Neural progenitor cell (in vitro differentiated cells): ENCODE measurements at regions not wholly inside any gene's neighbourhood (a gene's known extent, or its start where the extent isn't known, plus 50 kb on each side); places are given as distances from the start of the nearest gene placed in this dataset.

ENCODE experiments used
- DNase-seq: peaks from one replicate; pipeline ENCODE4 v3.0.0-alpha.2; 2016; ENCODE audit warnings: low spot score
- H2AFZ ChIP-seq: fragments of 200-600 bp; sonication (generic); replicated peaks from 2 replicates; pipeline ENCODE4 v1.6.1; 2016; ENCODE audit warnings: antibody characterized with exemption
- H3F3A ChIP-seq: fragments of 200-600 bp; sonication (generic); 2 replicates; pipeline ENCODE4 v1.6.1; 2016; ENCODE audit warnings: antibody characterized with exemption, low read depth
- H3K27ac ChIP-seq: fragments of 200-600 bp; sonication (generic); 2 replicates; pipeline ENCODE4 v1.5.1; 2016; ENCODE audit warnings: mild to moderate bottlenecking
- H3K27me3 ChIP-seq: fragments of 200-600 bp; sonication (generic); 2 replicates; pipeline ENCODE4 v1.6.1; 2016; ENCODE audit warnings: mild to moderate bottlenecking, moderate library complexity
- H3K36me3 ChIP-seq: fragments of 200-600 bp; sonication (generic); 2 replicates; pipeline ENCODE4 v1.5.1; 2016
- H3K4me1 ChIP-seq: fragments of 200-600 bp; sonication (generic); 2 replicates; pipeline ENCODE4 v1.6.1; 2016; ENCODE audit warnings: mixed run types
- H3K4me2 ChIP-seq: fragments of 200-600 bp; sonication (generic); 2 replicates; pipeline ENCODE4 v1.6.1; 2016
- H3K4me3 ChIP-seq: fragments of 200-600 bp; sonication (generic); 2 replicates; pipeline ENCODE4 v1.5.1; 2016
- H3K79me2 ChIP-seq: fragments of 200-600 bp; sonication (generic); 2 replicates; pipeline ENCODE4 v1.6.1; 2016; ENCODE audit warnings: low read depth
- H3K9ac ChIP-seq: fragments of 200-600 bp; sonication (generic); 2 replicates; pipeline ENCODE4 v1.6.1; 2016
- H3K9me3 ChIP-seq: fragments of 200-600 bp; sonication (generic); 2 replicates; pipeline ENCODE4 v1.5.1; 2016; ENCODE audit warnings: low read depth
- H4K20me1 ChIP-seq: fragments of 200-600 bp; sonication (generic); 2 replicates; pipeline ENCODE4 v1.6.1; 2016; ENCODE audit warnings: low read depth
- H3K27ac Mint-ChIP-seq: 3 replicates; pipeline ENCODE4 v1.8.0; 2021; ENCODE audit warnings: mixed read lengths
- H3K27me3 Mint-ChIP-seq: 2 replicates; pipeline ENCODE4 v1.8.0; 2022; ENCODE audit warnings: low read depth, mild to moderate bottlenecking, inconsistent platforms, moderate library complexity, mixed read lengths; ENCODE audit not compliant: insufficient read depth
- H3K36me3 Mint-ChIP-seq: 3 replicates; pipeline ENCODE4 v1.8.0; 2021; ENCODE audit warnings: mixed read lengths
- H3K4me1 Mint-ChIP-seq: 3 replicates; pipeline ENCODE4 v1.8.0; 2021; ENCODE audit warnings: mixed read lengths
- H3K4me3 Mint-ChIP-seq: 3 replicates; pipeline ENCODE4 v1.8.0; 2021; ENCODE audit warnings: mild to moderate bottlenecking, moderate library complexity, mixed read lengths
- H3K9me3 Mint-ChIP-seq: 3 replicates; pipeline ENCODE4 v1.8.0; 2020; ENCODE audit warnings: mixed read lengths
- CTCF ChIP-seq: fragments of 200-600 bp; sonication (generic); IDR thresholded peaks from 2 replicates; pipeline ENCODE4 v1.5.1; 2017; ENCODE audit warnings: antibody characterized with exemption, mild to moderate bottlenecking
- EZH2 ChIP-seq: fragments of 200-600 bp; sonication (generic); IDR thresholded peaks from 2 replicates; pipeline ENCODE4 v1.6.1; 2017; ENCODE audit warnings: antibody characterized with exemption, mild to moderate bottlenecking, moderate library complexity
- EZH2phosphoT487 ChIP-seq: fragments of 200-600 bp; sonication (generic); IDR thresholded peaks from 2 replicates; pipeline ENCODE4 v1.6.1; 2017; ENCODE audit warnings: antibody characterized with exemption

- Mint-ChIP-seq H3K27me3 (peaks cover 2% of the 10 kb centered on the region), H3K4me3 (no peak overlapping the region), H3K27ac (no peak overlapping the region), H3K9me3 (peaks cover 6% of the 10 kb centered on the region), H3K36me3 (no peaks in the 10 kb centered on the region), H3K4me1 (no peaks in the 10 kb centered on the region)
- Histone ChIP-seq H2AFZ (no peak overlapping the region), H3K27me3 (no peaks in the 10 kb centered on the region), H3F3A (peaks cover 5% of the 10 kb centered on the region), H3K27ac (no peak overlapping the region), H3K4me3 (no peak overlapping the region), H3K9ac (no peak overlapping the region), H3K4me2 (no peak overlapping the region), H3K9me3 (no peaks in the 10 kb centered on the region), H4K20me1 (no peaks in the 10 kb centered on the region), H3K79me2 (no peaks in the 10 kb centered on the region), H3K36me3 (no peaks in the 10 kb centered on the region), H3K4me1 (peaks cover 14% of the 10 kb centered on the region)
- TF ChIP-seq EZH2phosphoT487 (no peak), EZH2 (no peak), CTCF (no peak)
- DNase-seq, result peak; percentile 62
Observed at GRCh38 chr3:81095956-81096355, 665.5 kb downstream of the GBE1 start.

- Mint-ChIP-seq H3K36me3 (no peaks in the 10 kb centered on the region), H3K27ac (no peak overlapping the region), H3K4me1 (no peaks in the 10 kb centered on the region), H3K27me3 (peaks cover 2% of the 10 kb centered on the region), H3K4me3 (no peak overlapping the region), H3K9me3 (peaks cover 9% of the 10 kb centered on the region)
- no peaks in the 10 kb centered on the region for H3K79me2 ChIP-seq
- no peak overlapping the region for H3K27ac ChIP-seq
- H3K36me3 ChIP-seq, result no peaks in the 10 kb centered on the region
- H3K9ac ChIP-seq, result no peak overlapping the region
- no peaks in the 10 kb centered on the region for H3K9me3 ChIP-seq
- H3K4me3 ChIP-seq, result no peak overlapping the region
- H3K4me2 ChIP-seq, result no peak overlapping the region
- peaks cover 14% of the 10 kb centered on the region for H3K4me1 ChIP-seq
- H2AFZ ChIP-seq, result no peak overlapping the region
- H4K20me1 ChIP-seq, result no peaks in the 10 kb centered on the region
- peaks cover 5% of the 10 kb centered on the region for H3F3A ChIP-seq
- TF ChIP-seq EZH2phosphoT487 (no peak), CTCF (no peak), EZH2 (no peak)
- no peak for DNase-seq
- H3K27me3 ChIP-seq, result no peaks in the 10 kb centered on the region
Observed at GRCh38 chr3:81094986-81095385, 666.5 kb downstream of the GBE1 start.

GRCh38 chr3:81087607-81088006 lies 673.8 kb downstream of the GBE1 start:
- no peak for TF ChIP-seq EZH2phosphoT487

GRCh38 chr3:81086348-81086747 lies 675.1 kb downstream of the GBE1 start:
- Histone ChIP-seq H3K4me1 (no peaks in the 10 kb centered on the region), H3F3A (no peaks in the 10 kb centered on the region), H3K9ac (no peak overlapping the region), H3K79me2 (no peaks in the 10 kb centered on the region), H2AFZ (no peak overlapping the region), H3K27me3 (no peaks in the 10 kb centered on the region), H3K4me3 (no peak overlapping the region), H3K36me3 (no peaks in the 10 kb centered on the region), H4K20me1 (no peaks in the 10 kb centered on the region), H3K27ac (no peak overlapping the region), H3K9me3 (no peaks in the 10 kb centered on the region), H3K4me2 (no peak overlapping the region)
- TF ChIP-seq CTCF (no peak), EZH2phosphoT487 (no peak), EZH2 (no peak)
- no peak for DNase-seq
- Mint-ChIP-seq H3K4me1 (no peaks in the 10 kb centered on the region), H3K36me3 (no peaks in the 10 kb centered on the region), H3K4me3 (no peak overlapping the region), H3K27ac (no peak overlapping the region), H3K9me3 (peaks cover 7% of the 10 kb centered on the region), H3K27me3 (no peaks in the 10 kb centered on the region)

More at GRCh38 chr3:81087607-81088006, 673.8 kb downstream of the GBE1 start:
- no peaks in the 10 kb centered on the region for H3K27me3 Mint-ChIP-seq
- H3F3A ChIP-seq, result no peaks in the 10 kb centered on the region
- no peak overlapping the region for H3K27ac ChIP-seq
- no peak overlapping the region for H2AFZ ChIP-seq
- no peak overlapping the region for H3K9ac ChIP-seq
- H3K4me3 ChIP-seq, result no peak overlapping the region
- no peaks in the 10 kb centered on the region for H3K4me1 ChIP-seq
- H3K4me2 ChIP-seq, result no peak overlapping the region
- H3K4me3 Mint-ChIP-seq, result no peak overlapping the region
- no peaks in the 10 kb centered on the region for H4K20me1 ChIP-seq
- no peaks in the 10 kb centered on the region for H3K36me3 Mint-ChIP-seq
- H3K36me3 ChIP-seq, result no peaks in the 10 kb centered on the region
- peaks cover 9% of the 10 kb centered on the region for H3K9me3 Mint-ChIP-seq
- H3K9me3 ChIP-seq, result no peaks in the 10 kb centered on the region
- no peaks in the 10 kb centered on the region for H3K27me3 ChIP-seq
- no peak overlapping the region for H3K27ac Mint-ChIP-seq
- no peak for DNase-seq
- no peaks in the 10 kb centered on the region for H3K4me1 Mint-ChIP-seq
- H3K79me2 ChIP-seq, result no peaks in the 10 kb centered on the region
